CD4-positive, CD25-positive, alpha-beta regulatory T cell (primary cell): ENCODE measurements at regions not wholly inside any gene's neighbourhood (a gene's known extent, or its start where the extent isn't known, plus 50 kb on each side); places are given as distances from the start of the nearest gene placed in this dataset.

Experiments
- ATAC-seq, 2 donors: fragments of 150-1000 bp; cut with Tn5 transposase; one replicate each; pipeline ENCODE4 v1.10.0; 2021; ENCODE audit warnings: low read depth in 2 of 2, moderate number of reproducible peaks in 2 of 2, moderate library complexity in 1 of 2
- DNase-seq, 3 donors: peaks; one replicate each; pipeline versions ENCODE4 v3.0.0 to v3.0.0-alpha.2; 2012 to 2022; ENCODE audit warnings: mixed read lengths in 1 of 3
- H3K27ac ChIP-seq: one replicate; pipeline ENCODE4 v1.7.0; 2013; ENCODE audit warnings: mild to moderate bottlenecking, low read length; ENCODE audit not compliant: insufficient read depth, poor library complexity, severe bottlenecking
- H3K27me3 ChIP-seq: one replicate; pipeline ENCODE4 v1.7.0; 2013; ENCODE audit warnings: low read length; ENCODE audit not compliant: control insufficient read depth, insufficient read depth
- H3K36me3 ChIP-seq: one replicate; pipeline ENCODE4 v1.7.0; 2013; ENCODE audit warnings: mild to moderate bottlenecking, low read length, moderate library complexity; ENCODE audit not compliant: control insufficient read depth, insufficient read depth
- H3K4me1 ChIP-seq: 2 replicates; pipeline ENCODE4 v1.7.0; 2013; ENCODE audit warnings: mild to moderate bottlenecking, low read length; ENCODE audit not compliant: insufficient read depth, control insufficient read depth, poor library complexity, severe bottlenecking
- H3K4me3 ChIP-seq: one replicate; pipeline ENCODE4 v1.7.0; 2013; ENCODE audit warnings: low read depth, mild to moderate bottlenecking, low read length, moderate library complexity
- H3K9me3 ChIP-seq, 2 experiments: 1 replicate in 1 of 2; 2 replicates in 1 of 2; pipeline ENCODE4 v1.7.0; 2013; ENCODE audit warnings: low read length in 2 of 2, mild to moderate bottlenecking in 1 of 2, moderate library complexity in 1 of 2; ENCODE audit not compliant: control insufficient read depth in 2 of 2
- H3K27ac Mint-ChIP-seq, 3 donors: one replicate each; pipeline ENCODE4 v1.8.0; 2020 to 2022; ENCODE audit warnings: mild to moderate bottlenecking in 3 of 3, mixed read lengths in 3 of 3, moderate library complexity in 2 of 3
- H3K27me3 Mint-ChIP-seq: one replicate; pipeline ENCODE4 v1.8.0; 2022; ENCODE audit warnings: mild to moderate bottlenecking, mixed read lengths
- H3K36me3 Mint-ChIP-seq: one replicate; pipeline ENCODE4 v1.8.0; 2020; ENCODE audit warnings: mixed read lengths
- H3K4me1 Mint-ChIP-seq, 4 donors: one replicate each; pipeline ENCODE4 v1.8.0; 2020 to 2022; ENCODE audit warnings: mixed read lengths in 4 of 4, mild to moderate bottlenecking in 1 of 4
- H3K4me3 Mint-ChIP-seq, 4 donors: one replicate each; pipeline ENCODE4 v1.8.0; 2020 to 2022; ENCODE audit warnings: mild to moderate bottlenecking in 4 of 4, mixed read lengths in 4 of 4, moderate library complexity in 3 of 4
- H3K9me3 Mint-ChIP-seq, 7 donors: one replicate each; pipeline ENCODE4 v1.8.0; 2020 to 2022; ENCODE audit warnings: mixed read lengths in 7 of 7, mild to moderate bottlenecking in 3 of 7, moderate library complexity in 2 of 7

DNA sequence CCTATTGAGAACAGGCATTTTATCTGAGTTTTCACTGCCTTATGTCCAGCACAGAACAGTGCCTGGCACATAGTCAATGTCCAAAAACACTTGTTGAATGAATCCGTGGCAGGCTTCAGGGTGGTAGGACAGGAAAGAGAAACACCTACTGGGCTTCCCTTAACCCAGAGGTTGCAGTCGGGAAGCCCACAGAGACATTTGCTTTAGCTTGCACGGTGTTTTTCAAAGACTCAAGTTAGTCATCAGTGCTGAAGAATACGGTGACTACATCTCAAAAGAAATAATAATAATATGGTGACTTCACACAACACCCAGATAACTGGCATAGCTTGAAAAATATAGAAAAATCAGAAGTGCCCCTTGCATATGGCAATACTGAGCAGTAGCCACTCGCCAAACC lies 160.4 kb downstream of the CD83 start:
- H3K36me3 Mint-ChIP-seq: no peaks in the 10 kb centered on the region
- peak overlapping the region; percentile 28 to 86 (median 66) for H3K4me3 Mint-ChIP-seq
- H3K27ac ChIP-seq: no peak overlapping the region

GRCh38 chr6:14278446-14278845 lies 160.9 kb downstream of the CD83 start:
- Histone ChIP-seq H3K4me3 (no peak overlapping the region), H3K36me3 (no peaks in the 10 kb centered on the region), H3K27ac (no peak overlapping the region), H3K27me3 (no peaks in the 10 kb centered on the region), H3K4me1 (peaks cover 35% of the 10 kb centered on the region), H3K9me3 (peaks cover 0 to 6% of the 10 kb centered on the region in 2 experiments)
- H3K27me3 Mint-ChIP-seq: no peaks in the 10 kb centered on the region
- no peak overlapping the region for H3K4me3 Mint-ChIP-seq
- H3K27ac Mint-ChIP-seq: peak overlapping the region; percentile 74 to 94 (median 94)
- H3K9me3 Mint-ChIP-seq: peaks cover 0 to 8% (median 0%) of the 10 kb centered on the region in 7 donors
- no peaks in the 10 kb centered on the region for H3K36me3 Mint-ChIP-seq
- peaks cover 23 to 48% (median 41%) of the 10 kb centered on the region in 4 donors for H3K4me1 Mint-ChIP-seq
- DNase-seq (no peak), ATAC-seq (no peak)

More for the DNA sequence above, 160.4 kb downstream of the CD83 start:
- peaks cover 35% of the 10 kb centered on the region for H3K4me1 ChIP-seq
- Mint-ChIP-seq H3K27ac (peak overlapping the region; percentile 94 to 99 (median 94)), H3K9me3 (peaks cover 0 to 11% (median 0%) of the 10 kb centered on the region in 7 donors), H3K27me3 (no peaks in the 10 kb centered on the region), H3K4me1 (peaks cover 23 to 48% (median 42%) of the 10 kb centered on the region in 4 donors)
- H3K4me3 ChIP-seq: peak overlapping the region; percentile 66
- H3K36me3 ChIP-seq: no peaks in the 10 kb centered on the region
- no peak for ATAC-seq
- H3K9me3 ChIP-seq: peaks cover 0 to 6% of the 10 kb centered on the region in 2 experiments
- no peaks in the 10 kb centered on the region for H3K27me3 ChIP-seq
- no peak for DNase-seq

DNA sequence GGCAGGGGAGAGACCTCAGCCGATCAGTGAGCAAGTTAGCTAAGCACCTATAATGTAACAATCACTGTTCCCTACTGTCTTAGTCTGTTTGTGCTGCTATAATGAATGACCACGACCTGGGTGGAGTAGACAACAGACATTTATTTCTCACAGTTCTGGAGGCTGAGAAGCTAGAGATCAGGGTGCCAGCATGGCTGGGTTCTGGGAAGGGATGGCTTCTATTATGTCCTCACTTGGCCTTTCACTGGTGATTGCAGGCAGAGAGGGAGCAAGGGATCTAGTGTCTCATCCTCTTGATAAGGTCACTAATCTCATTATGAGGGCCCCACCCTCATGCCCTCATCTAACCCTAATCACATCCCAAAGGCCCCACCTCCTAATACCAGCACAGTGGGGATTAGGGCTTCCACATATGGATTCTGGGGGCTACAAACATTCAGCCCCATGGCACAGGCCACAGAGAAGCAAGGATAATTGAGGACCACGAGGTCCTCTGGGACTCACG lies 162.5 kb downstream of the CD83 start:
- peaks cover 35% of the 10 kb centered on the region for H3K4me1 ChIP-seq
- no peak overlapping the region for H3K4me3 Mint-ChIP-seq
- peaks cover 0 to 6% of the 10 kb centered on the region in 2 experiments for H3K9me3 ChIP-seq
- no peaks in the 10 kb centered on the region for H3K27me3 Mint-ChIP-seq
- ATAC-seq: no peak
- H3K27me3 ChIP-seq: no peaks in the 10 kb centered on the region
- peaks cover 0 to 8% (median 0%) of the 10 kb centered on the region in 7 donors for H3K9me3 Mint-ChIP-seq
- H3K36me3 Mint-ChIP-seq: no peaks in the 10 kb centered on the region
- peak overlapping the region in 1 of 3 donors; percentile 30 for H3K27ac Mint-ChIP-seq
- no peak overlapping the region for H3K4me3 ChIP-seq
- H3K27ac ChIP-seq: no peak overlapping the region
- H3K36me3 ChIP-seq: no peaks in the 10 kb centered on the region
- DNase-seq: no peak
- H3K4me1 Mint-ChIP-seq: peaks cover 13 to 38% (median 34%) of the 10 kb centered on the region in 4 donors

DNA sequence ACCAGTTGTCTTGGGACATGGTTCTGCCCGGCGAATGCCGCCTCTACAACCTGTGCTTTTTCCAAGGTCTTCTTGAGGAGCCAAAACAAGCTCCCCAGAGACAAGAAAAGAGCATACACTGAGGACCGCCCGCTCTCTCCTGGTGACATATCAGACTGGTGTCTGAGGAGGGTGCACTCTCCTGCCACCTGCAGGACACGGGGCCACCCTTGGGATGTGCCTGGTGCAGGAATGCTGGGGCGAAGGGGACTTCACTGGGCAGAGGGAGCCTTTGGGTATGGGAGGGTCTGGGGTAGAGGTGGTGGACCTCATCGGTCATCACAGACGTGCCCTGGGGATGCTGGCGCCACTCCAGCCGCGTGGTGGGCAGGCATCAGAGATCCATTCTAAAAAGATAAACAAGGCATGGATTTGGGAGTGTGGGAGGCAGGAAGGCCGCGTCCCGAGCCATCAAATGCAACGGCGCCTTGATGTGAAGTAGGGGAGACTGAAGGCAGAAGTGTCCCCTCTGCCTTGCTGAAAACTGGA lies 163.3 kb downstream of the CD83 start:
- peaks cover 0 to 6% of the 10 kb centered on the region in 2 experiments for H3K9me3 ChIP-seq
- Mint-ChIP-seq H3K4me3 (no peak overlapping the region), H3K36me3 (no peaks in the 10 kb centered on the region), H3K9me3 (peaks cover 0 to 8% (median 0%) of the 10 kb centered on the region in 7 donors), H3K27ac (peak overlapping the region in 1 of 3 donors; percentile 5), H3K4me1 (peaks cover 13 to 34% (median 27%) of the 10 kb centered on the region in 4 donors), H3K27me3 (no peaks in the 10 kb centered on the region)
- peaks cover 28% of the 10 kb centered on the region for H3K4me1 ChIP-seq
- DNase-seq: no peak
- no peaks in the 10 kb centered on the region for H3K36me3 ChIP-seq
- no peak overlapping the region for H3K4me3 ChIP-seq
- no peaks in the 10 kb centered on the region for H3K27me3 ChIP-seq
- no peak for ATAC-seq
- H3K27ac ChIP-seq: no peak overlapping the region

- peaks cover 0 to 8% (median 0%) of the 10 kb centered on the region in 7 donors for H3K9me3 Mint-ChIP-seq
- peaks cover 9 to 22% (median 15%) of the 10 kb centered on the region in 4 donors for H3K4me1 Mint-ChIP-seq
- no peaks in the 10 kb centered on the region for H3K27me3 Mint-ChIP-seq
- H3K4me3 Mint-ChIP-seq: no peak overlapping the region
- ATAC-seq: no peak
- no peak overlapping the region for H3K4me3 ChIP-seq
- H3K27me3 ChIP-seq: no peaks in the 10 kb centered on the region
- H3K36me3 Mint-ChIP-seq: no peaks in the 10 kb centered on the region
- H3K9me3 ChIP-seq: peaks cover 0 to 6% of the 10 kb centered on the region in 2 experiments
- DNase-seq: no peak
- H3K36me3 ChIP-seq: no peaks in the 10 kb centered on the region
- peaks cover 17% of the 10 kb centered on the region for H3K4me1 ChIP-seq
- H3K27ac ChIP-seq: no peak overlapping the region
- H3K27ac Mint-ChIP-seq: peak overlapping the region in 1 of 3 donors; percentile 49
These were observed 164.5 kb downstream of the CD83 start for GRCh38 chr6:14281811-14282660.

- peaks cover 0 to 8% (median 0%) of the 10 kb centered on the region in 7 donors for H3K9me3 Mint-ChIP-seq
- H3K27ac ChIP-seq: no peak overlapping the region
- peaks cover 1 to 12% (median 6%) of the 10 kb centered on the region in 4 donors for H3K4me1 Mint-ChIP-seq
- H3K27ac Mint-ChIP-seq: no peak overlapping the region
- H3K4me3 ChIP-seq: no peak overlapping the region
- DNase-seq: no peak
- H3K9me3 ChIP-seq: peaks cover 0 to 6% of the 10 kb centered on the region in 2 experiments
- ATAC-seq: no peak
- no peaks in the 10 kb centered on the region for H3K27me3 ChIP-seq
- no peaks in the 10 kb centered on the region for H3K36me3 Mint-ChIP-seq
- H3K4me1 ChIP-seq: peaks cover 7% of the 10 kb centered on the region
- H3K36me3 ChIP-seq: no peaks in the 10 kb centered on the region
- no peaks in the 10 kb centered on the region for H3K27me3 Mint-ChIP-seq
- no peak overlapping the region for H3K4me3 Mint-ChIP-seq
These were observed 165.4 kb downstream of the CD83 start for GRCh38 chr6:14282854-14283505.

- DNase-seq (no peak), ATAC-seq (no peak)
- Histone ChIP-seq H3K9me3 (peaks cover 0 to 6% of the 10 kb centered on the region in 2 experiments), H3K27ac (no peak overlapping the region), H3K4me1 (no peaks in the 10 kb centered on the region), H3K36me3 (no peaks in the 10 kb centered on the region), H3K4me3 (no peak overlapping the region), H3K27me3 (no peaks in the 10 kb centered on the region)
- Mint-ChIP-seq H3K36me3 (no peaks in the 10 kb centered on the region), H3K27ac (peak overlapping the region in 1 of 3 donors; percentile 84), H3K27me3 (no peaks in the 10 kb centered on the region), H3K4me1 (peaks cover 0 to 11% (median 1%) of the 10 kb centered on the region in 4 donors), H3K4me3 (no peak overlapping the region), H3K9me3 (peaks cover 0 to 8% (median 0%) of the 10 kb centered on the region in 7 donors)
These were observed 166.1 kb downstream of the CD83 start for GRCh38 chr6:14283600-14284235.
